ENCODE measurements at regions not wholly inside any gene's neighbourhood (a gene's known extent, or its start where the extent isn't known, plus 50 kb on each side); places are given as distances from the start of the nearest gene placed in this dataset.

- DNase-seq: no peak
These were observed 244.4 kb downstream of the MATN1 start for GRCh38 chr1:30478799-30479563.

GRCh38 chr1:30478283-30478682 lies 245.1 kb downstream of the MATN1 start:
- no peak for DNase-seq

GRCh38 chr1:30477588-30477987 lies 245.8 kb downstream of the MATN1 start:
- DNase-seq: no peak

- DNase-seq: no peak
These were observed 246.4 kb downstream of the MATN1 start for GRCh38 chr1:30476911-30477459.

- no peak for DNase-seq
These were observed 246.9 kb downstream of the MATN1 start for GRCh38 chr1:30476476-30476875.

GRCh38 chr1:30475966-30476365 lies 247.4 kb downstream of the MATN1 start:
- DNase-seq: no peak

GRCh38 chr1:30475201-30475600 lies 248.2 kb downstream of the MATN1 start:
- DNase-seq: no peak

- no peak for DNase-seq
These were observed 248.6 kb downstream of the MATN1 start for GRCh38 chr1:30474818-30475200.

- DNase-seq: no peak
These were observed 249.2 kb downstream of the MATN1 start for GRCh38 chr1:30473922-30474817.

- no peak for DNase-seq
These were observed 250.9 kb downstream of the MATN1 start for GRCh38 chr1:30472526-30472925.

- DNase-seq: no peak
These were observed 251.4 kb downstream of the MATN1 start for GRCh38 chr1:30472009-30472408.

- DNase-seq: no peak
These were observed 252.1 kb downstream of the MATN1 start for GRCh38 chr1:30471307-30471706.

GRCh38 chr1:30469426-30469825 lies 254.0 kb downstream of the MATN1 start:
- DNase-seq: no peak

GRCh38 chr1:30467101-30467500 lies 256.3 kb downstream of the MATN1 start:
- DNase-seq: no peak

GRCh38 chr1:30466610-30467009 lies 256.8 kb downstream of the MATN1 start:
- DNase-seq: no peak

GRCh38 chr1:30466026-30466425 lies 257.4 kb downstream of the MATN1 start:
- no peak for DNase-seq

- no peak for DNase-seq
These were observed 258.3 kb downstream of the MATN1 start for GRCh38 chr1:30465096-30465495.

- no peak for DNase-seq
These were observed 259.2 kb downstream of the MATN1 start for GRCh38 chr1:30464187-30464617.

- DNase-seq: no peak
These were observed 260.5 kb downstream of the MATN1 start for GRCh38 chr1:30462826-30463425.

GRCh38 chr1:30462166-30462565 lies 261.2 kb downstream of the MATN1 start:
- no peak for DNase-seq

GRCh38 chr1:30461640-30462039 lies 261.7 kb downstream of the MATN1 start:
- DNase-seq: no peak

- no peak for DNase-seq
These were observed 262.7 kb downstream of the MATN1 start for GRCh38 chr1:30460661-30461060.
